GM18909 (cell line): ENCODE measurements at regions not wholly inside any gene's neighbourhood (a gene's known extent, or its start where the extent isn't known, plus 50 kb on each side); places are given as distances from the start of the nearest gene placed in this dataset.

ENCODE experiments used
- ATAC-seq: cut with Tn5 transposase; IDR thresholded peaks from one replicate; pipeline ENCODE4 v1.9.1; 2021; ENCODE audit warnings: mild to moderate bottlenecking; ENCODE audit not compliant: unreplicated experiment, poor library complexity

GRCh38 chr2:225993430-225993829, 593.9 kb downstream of the NYAP2 start:
- no peak for ATAC-seq

- ATAC-seq: no peak
These were observed 590.3 kb downstream of the NYAP2 start for GRCh38 chr2:225989809-225990208.

- ATAC-seq: no peak
These were observed 580.9 kb downstream of the NYAP2 start for GRCh38 chr2:225980372-225980771.

GRCh38 chr2:225971433-225971832, 571.9 kb downstream of the NYAP2 start:
- ATAC-seq: no peak

- ATAC-seq: no peak
These were observed 549.4 kb downstream of the NYAP2 start for GRCh38 chr2:225948903-225949302.

- no peak for ATAC-seq
These were observed 539.5 kb downstream of the NYAP2 start for GRCh38 chr2:225938991-225939390.

GRCh38 chr2:225937625-225938187, 538.2 kb downstream of the NYAP2 start:
- no peak for ATAC-seq

GRCh38 chr2:225932811-225933413, 533.4 kb downstream of the NYAP2 start:
- no peak for ATAC-seq

- ATAC-seq: no peak
These were observed 531.2 kb downstream of the NYAP2 start for GRCh38 chr2:225930687-225931086.

- ATAC-seq: no peak
These were observed 521.2 kb downstream of the NYAP2 start for GRCh38 chr2:225920621-225921220.

GRCh38 chr2:225916692-225917091, 517.2 kb downstream of the NYAP2 start:
- ATAC-seq: no peak

GRCh38 chr2:225911019-225911418, 511.5 kb downstream of the NYAP2 start:
- no peak for ATAC-seq

- no peak for ATAC-seq
These were observed 495.6 kb downstream of the NYAP2 start for GRCh38 chr2:225895126-225895525.

GRCh38 chr2:225894236-225894980, 494.9 kb downstream of the NYAP2 start:
- ATAC-seq: no peak

GRCh38 chr2:225893151-225893550, 493.6 kb downstream of the NYAP2 start:
- no peak for ATAC-seq

GRCh38 chr2:225891771-225892170, 492.3 kb downstream of the NYAP2 start:
- no peak for ATAC-seq

- ATAC-seq: no peak
These were observed 491.5 kb downstream of the NYAP2 start for GRCh38 chr2:225891013-225891412.

GRCh38 chr2:225889452-225889851, 489.9 kb downstream of the NYAP2 start:
- ATAC-seq: peak; percentile 72

GRCh38 chr2:225867071-225867470, 467.6 kb downstream of the NYAP2 start:
- ATAC-seq: no peak

- no peak for ATAC-seq
These were observed 466.0 kb downstream of the NYAP2 start for GRCh38 chr2:225865468-225865867.

- no peak for ATAC-seq
These were observed 464.9 kb downstream of the NYAP2 start for GRCh38 chr2:225864394-225864793.
